Natural killer cell (primary cell): ENCODE measurements at regions not wholly inside any gene's neighbourhood (a gene's known extent, or its start where the extent isn't known, plus 50 kb on each side); places are given as distances from the start of the nearest gene placed in this dataset.
"Not testable (repeated sequence)": the region's sequence is repeated elsewhere in the genome, so short reads cannot be mapped to it uniquely, and the experiment has no call there.

Experiments
- ATAC-seq, 3 donors: fragments of 150-1000 bp in 2 of 3; fragments of 200-7000 bp in 1 of 3; cut with Tn5 transposase; 1 replicate in 1 of 3; 2 replicates in 2 of 3; pipeline ENCODE4 v1.10.0; 2021; ENCODE audit warnings: mild to moderate bottlenecking in 2 of 3, moderate library complexity in 2 of 3
- DNase-seq, 2 donors: peaks; one replicate each; pipeline versions ENCODE4 v3.0.0 to v3.0.0-alpha.2; 2013 to 2021; ENCODE audit warnings: mixed read lengths in 1 of 2
- H3K27ac ChIP-seq: one replicate; pipeline ENCODE4 v1.5.1; 2013; ENCODE audit warnings: mild to moderate bottlenecking, low read length
- H3K27me3 ChIP-seq: one replicate; pipeline ENCODE4 v1.6.1; 2013; ENCODE audit warnings: low read length; ENCODE audit not compliant: control insufficient read depth, insufficient read depth
- H3K36me3 ChIP-seq: one replicate; pipeline ENCODE4 v1.6.1; 2013; ENCODE audit warnings: low read length; ENCODE audit not compliant: control insufficient read depth, insufficient read depth
- H3K4me1 ChIP-seq: one replicate; pipeline ENCODE4 v1.6.1; 2013; ENCODE audit warnings: low read length; ENCODE audit not compliant: control insufficient read depth, insufficient read depth
- H3K4me3 ChIP-seq: one replicate; pipeline ENCODE4 v1.5.1; 2013; ENCODE audit warnings: low read length
- H3K9me3 ChIP-seq: one replicate; pipeline ENCODE4 v1.6.1; 2013; ENCODE audit warnings: low read length; ENCODE audit not compliant: control insufficient read depth, insufficient read depth
- H3K27ac Mint-ChIP-seq, 2 donors: one replicate each; pipeline ENCODE4 v1.8.0; 2022; ENCODE audit warnings: mild to moderate bottlenecking in 2 of 2, mixed read lengths in 2 of 2, moderate library complexity in 1 of 2
- H3K27me3 Mint-ChIP-seq, 2 donors: one replicate each; pipeline ENCODE4 v1.8.0; 2022; ENCODE audit warnings: low read depth in 2 of 2, mixed read lengths in 2 of 2
- H3K36me3 Mint-ChIP-seq: one replicate; pipeline ENCODE4 v1.8.0; 2022; ENCODE audit warnings: mixed read lengths
- H3K4me1 Mint-ChIP-seq, 2 donors: one replicate each; pipeline ENCODE4 v1.8.0; 2022; ENCODE audit warnings: mixed read lengths in 2 of 2
- H3K4me3 Mint-ChIP-seq: one replicate; pipeline ENCODE4 v1.8.0; 2022; ENCODE audit warnings: mild to moderate bottlenecking, moderate library complexity, mixed read lengths
- H3K9me3 Mint-ChIP-seq, 2 donors: one replicate each; pipeline ENCODE4 v1.8.0; 2022; ENCODE audit warnings: mixed read lengths in 2 of 2
- CTCF ChIP-seq: fragments of 200-600 bp; IDR thresholded peaks from one replicate; pipeline ENCODE4 v1.8.0; 2022; ENCODE audit warnings: antibody characterized with exemption
- WGBS: methylation state at CpG from one replicate; pipeline ENCODE4 v1.1.7; 2013; ENCODE audit warnings: missing lambda C conversion rate; ENCODE audit not compliant: insufficient coverage; 5-methylcytosine and 5-hydroxymethylcytosine counted together
- intact Hi-C: fragments of 100-400 bp; cut with micrococcal nuclease; formaldehyde crosslinking; loops from one replicate; pipeline ENCODE4 v1.14.2; 2022

- ATAC-seq (no peak), DNase-seq (no peak)
- Histone ChIP-seq H3K9me3 (no peaks in the 10 kb centered on the region), H3K27ac (no peak overlapping the region), H3K36me3 (no peaks in the 10 kb centered on the region), H3K4me1 (no peaks in the 10 kb centered on the region), H3K27me3 (no peaks in the 10 kb centered on the region), H3K4me3 (no peak overlapping the region)
- 92% methylated on average over 4 of the region's 4 CpGs for WGBS
- no peaks in the 10 kb centered on the region for H3K36me3 Mint-ChIP-seq
- TF ChIP-seq CTCF = no peak
- no peaks in the 10 kb centered on the region for H3K4me1 Mint-ChIP-seq
- H3K27me3 Mint-ChIP-seq = no peaks in the 10 kb centered on the region
- no peak overlapping the region for H3K27ac Mint-ChIP-seq
- no peaks in the 10 kb centered on the region for H3K9me3 Mint-ChIP-seq
- no peak overlapping the region for H3K4me3 Mint-ChIP-seq
- intact Hi-C loops = no loop called here
Observed at GRCh38 chr4:53890461-53890860, 173.9 kb downstream of the CHIC2 start.

DNA sequence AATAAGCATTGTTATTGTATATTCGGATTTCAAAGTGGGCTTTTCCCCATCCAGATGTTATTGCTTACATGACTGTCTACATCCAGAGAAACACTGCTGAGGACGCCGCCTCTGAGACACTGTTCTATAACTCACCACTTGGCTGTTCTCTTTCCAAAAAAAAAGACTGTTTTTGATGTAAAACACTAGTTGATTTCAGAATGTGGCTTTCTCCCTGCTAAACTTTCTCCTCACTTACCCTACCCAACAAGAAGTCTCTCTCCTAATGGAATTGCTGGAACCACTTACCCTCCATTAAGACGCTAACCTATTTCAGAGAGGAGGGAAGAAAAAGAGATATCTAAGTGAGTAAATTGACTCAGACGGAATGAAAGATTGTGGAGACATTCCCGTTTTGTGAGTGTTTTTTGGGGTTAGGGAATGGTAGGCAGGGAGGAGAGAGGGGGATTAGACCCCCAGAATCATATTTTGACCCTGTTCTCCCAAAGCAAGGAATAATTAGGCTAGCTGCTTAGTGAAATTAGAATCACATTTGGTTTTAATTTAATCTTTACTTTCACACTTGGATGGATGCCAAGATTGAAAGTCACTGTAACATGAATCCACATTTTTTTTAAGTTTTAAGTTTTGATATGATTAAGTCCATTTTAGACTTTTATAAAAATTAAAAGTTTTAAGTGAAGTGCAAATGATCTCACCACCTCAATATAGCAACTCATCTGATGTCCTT lies 174.9 kb downstream of the CHIC2 start:
- Mint-ChIP-seq H3K27ac (no peak overlapping the region), H3K36me3 (no peaks in the 10 kb centered on the region), H3K4me3 (no peak overlapping the region), H3K4me1 (no peaks in the 10 kb centered on the region), H3K9me3 (peaks cover 0 to 2% of the 10 kb centered on the region in 2 donors), H3K27me3 (peaks cover 0 to 3% of the 10 kb centered on the region in 2 donors)
- ATAC-seq = no peak
- H3K9me3 ChIP-seq = no peaks in the 10 kb centered on the region
- no peak overlapping the region for H3K4me3 ChIP-seq
- no peaks in the 10 kb centered on the region for H3K27me3 ChIP-seq
- no peaks in the 10 kb centered on the region for H3K36me3 ChIP-seq
- H3K4me1 ChIP-seq = no peaks in the 10 kb centered on the region
- DNase-seq = no peak
- no peak for TF ChIP-seq CTCF
- WGBS = 95% methylated on average over 5 of the region's 6 CpGs
- intact Hi-C loops = no loop called here
- H3K27ac ChIP-seq = no peak overlapping the region

DNA sequence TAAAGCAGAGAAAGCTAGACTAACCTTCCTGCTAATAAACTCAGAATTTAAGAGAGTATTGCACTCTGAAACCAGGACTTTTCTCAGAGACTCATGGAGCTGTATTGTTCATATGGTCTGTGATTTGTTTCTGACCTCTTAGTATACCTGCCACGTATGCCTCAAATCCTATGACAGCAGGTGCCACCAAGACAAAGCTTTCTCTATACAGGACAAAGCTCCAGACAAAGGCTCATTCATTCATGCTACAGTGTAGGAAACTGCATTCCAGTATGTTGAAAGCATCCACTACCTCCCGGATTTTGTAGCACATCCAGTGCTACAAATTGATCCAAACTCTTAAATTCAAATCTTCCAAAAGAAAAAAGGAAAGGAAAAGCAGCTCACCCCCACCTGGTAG lies 178.3 kb downstream of the CHIC2 start:
- H3K9me3 ChIP-seq = no peaks in the 10 kb centered on the region
- Mint-ChIP-seq H3K4me3 (no peak overlapping the region), H3K9me3 (peaks cover 0 to 6% of the 10 kb centered on the region in 2 donors), H3K27me3 (peaks cover 0 to 3% of the 10 kb centered on the region in 2 donors), H3K27ac (no peak overlapping the region), H3K4me1 (no peaks in the 10 kb centered on the region), H3K36me3 (no peaks in the 10 kb centered on the region)
- no peak for DNase-seq
- ATAC-seq = no peak
- intact Hi-C loops = no loop called here
- no peak overlapping the region for H3K27ac ChIP-seq
- no peaks in the 10 kb centered on the region for H3K4me1 ChIP-seq
- no peaks in the 10 kb centered on the region for H3K27me3 ChIP-seq
- no peak for TF ChIP-seq CTCF
- WGBS = 84% methylated on average over 2 of the region's 2 CpGs
- no peak overlapping the region for H3K4me3 ChIP-seq
- H3K36me3 ChIP-seq = no peaks in the 10 kb centered on the region

- Mint-ChIP-seq H3K9me3 (peaks cover 0 to 6% of the 10 kb centered on the region in 2 donors), H3K27me3 (peaks cover 0 to 3% of the 10 kb centered on the region in 2 donors), H3K4me3 (no peak overlapping the region), H3K4me1 (no peaks in the 10 kb centered on the region), H3K36me3 (no peaks in the 10 kb centered on the region), H3K27ac (no peak overlapping the region)
- ATAC-seq = no peak
- Histone ChIP-seq H3K36me3 (no peaks in the 10 kb centered on the region), H3K27me3 (no peaks in the 10 kb centered on the region), H3K4me1 (no peaks in the 10 kb centered on the region), H3K27ac (no peak overlapping the region), H3K4me3 (no peak overlapping the region), H3K9me3 (no peaks in the 10 kb centered on the region)
- intact Hi-C loops = no loop called here
- no peak for TF ChIP-seq CTCF
- 88% methylated on average over 2 of the region's 2 CpGs for WGBS
- DNase-seq = no peak
Observed at GRCh38 chr4:53885668-53886067, 178.7 kb downstream of the CHIC2 start.

DNA sequence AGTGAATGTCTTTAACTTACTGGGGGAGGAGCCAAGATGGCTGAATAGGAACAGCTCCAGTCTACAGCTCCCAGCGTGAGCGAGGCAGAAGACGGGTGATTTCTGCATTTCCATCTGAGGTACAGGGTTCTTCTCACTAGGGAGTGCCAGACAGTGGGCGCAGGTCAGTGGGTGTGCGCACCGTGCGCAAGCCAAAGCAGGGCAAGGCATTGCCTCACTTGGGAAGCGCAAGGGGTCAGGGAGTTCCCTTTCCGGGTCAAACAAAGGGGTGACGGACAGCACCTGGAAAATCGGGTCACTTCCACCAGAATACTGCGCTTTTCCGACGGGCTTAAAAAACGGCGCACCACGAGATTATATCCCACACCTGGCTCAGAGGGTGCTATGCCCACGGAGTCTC lies 187.3 kb downstream of the CHIC2 start:
- H3K27ac Mint-ChIP-seq, H3K27me3 ChIP-seq, H3K4me1 ChIP-seq, H3K4me1 Mint-ChIP-seq, H3K36me3 Mint-ChIP-seq, H3K4me3 Mint-ChIP-seq, H3K36me3 ChIP-seq, H3K4me3 ChIP-seq, H3K9me3 ChIP-seq, DNase-seq, ATAC-seq, intact Hi-C loops, H3K27me3 Mint-ChIP-seq, H3K9me3 Mint-ChIP-seq, H3K27ac ChIP-seq: not testable (repeated sequence)
- WGBS = 93% methylated on average over 18 of the region's 18 CpGs
